Skeletal muscle satellite cell (primary cell): ENCODE measurements at regions not wholly inside any gene's neighbourhood (a gene's known extent, or its start where the extent isn't known, plus 50 kb on each side); places are given as distances from the start of the nearest gene placed in this dataset.
"Not testable (repeated sequence)": the region's sequence is repeated elsewhere in the genome, so short reads cannot be mapped to it uniquely, and the experiment has no call there.

Experiments
- H3K27me3 ChIP-seq: 2 replicates; pipeline ENCODE4 v1.7.0; 2013; ENCODE audit warnings: low read length; ENCODE audit not compliant: control insufficient read depth, insufficient read depth
- H3K36me3 ChIP-seq: 2 replicates; pipeline ENCODE4 v1.7.0; 2013; ENCODE audit warnings: mild to moderate bottlenecking, control low read depth, low read length; ENCODE audit not compliant: insufficient read depth
- H3K4me1 ChIP-seq: 2 replicates; pipeline ENCODE4 v1.7.0; 2013; ENCODE audit warnings: low read length; ENCODE audit not compliant: control insufficient read depth, insufficient read depth
- H3K4me2 ChIP-seq: 2 replicates; pipeline ENCODE4 v1.7.0; 2013; ENCODE audit warnings: mild to moderate bottlenecking, low read length
- H3K4me3 ChIP-seq: 2 replicates; pipeline ENCODE4 v1.7.0; 2013; ENCODE audit warnings: low read length
- H3K9ac ChIP-seq: 2 replicates; pipeline ENCODE4 v1.7.0; 2013; ENCODE audit warnings: mild to moderate bottlenecking, low read depth, low read length, moderate library complexity
- H3K9me3 ChIP-seq: replicated peaks from 2 replicates; pipeline ENCODE4 v1.7.0; 2013; ENCODE audit warnings: mild to moderate bottlenecking, control low read depth, low read length

DNA sequence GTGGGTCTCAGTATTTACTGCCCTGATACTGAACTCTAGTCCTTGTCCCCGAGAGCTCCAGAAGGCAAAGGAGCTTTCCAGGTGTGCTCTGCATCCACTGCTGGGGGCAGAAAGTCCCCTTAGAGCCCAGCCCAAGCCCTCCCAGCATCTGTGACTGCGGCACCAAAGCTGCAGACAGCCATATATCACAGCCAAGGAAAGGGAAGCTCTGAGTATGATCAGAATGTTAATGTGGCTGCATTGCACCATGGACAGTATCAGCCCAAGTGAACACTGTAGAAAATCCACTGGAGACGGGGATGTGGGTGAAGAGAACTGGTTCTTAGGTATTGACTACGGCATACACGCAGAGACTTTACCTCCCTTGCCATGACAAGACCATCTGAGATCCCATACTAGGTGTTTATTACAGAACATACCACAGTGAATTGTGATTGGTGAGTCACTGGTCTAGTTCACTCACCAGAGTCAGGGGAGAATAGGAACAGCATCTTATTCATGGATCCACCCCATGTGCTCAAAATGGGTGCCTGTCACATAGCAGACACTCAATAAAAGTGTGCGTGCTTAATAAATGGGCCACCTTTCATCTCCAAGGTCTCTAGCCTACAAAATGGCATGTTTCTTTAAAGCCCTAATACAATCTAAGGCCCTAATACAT lies 170.3 kb downstream of the HHIPL2 start:
- Histone ChIP-seq H3K9ac (no peak overlapping the region), H3K4me1 (peaks cover 31% of the 10 kb centered on the region), H3K36me3 (no peaks in the 10 kb centered on the region), H3K4me2 (no peak overlapping the region), H3K27me3 (no peaks in the 10 kb centered on the region), H3K4me3 (no peak overlapping the region), H3K9me3 (no peaks in the 10 kb centered on the region)

DNA sequence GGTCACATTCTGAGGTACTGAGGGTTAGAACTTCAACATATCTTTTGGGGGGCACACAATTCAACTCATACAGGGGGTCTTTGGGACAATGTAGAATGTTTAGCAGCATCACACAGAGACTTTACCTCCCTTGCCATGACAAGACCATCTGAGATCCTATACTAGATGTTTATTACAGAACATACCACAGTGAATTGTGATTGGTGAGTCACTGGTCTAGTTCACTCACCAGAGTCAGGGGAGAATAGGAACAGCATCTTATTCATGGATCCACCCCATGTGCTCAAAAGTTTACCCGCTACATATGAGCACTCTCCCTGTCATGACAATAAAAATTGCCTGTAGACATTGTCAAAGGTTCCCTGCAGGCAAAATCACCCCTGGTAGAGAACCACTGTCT lies 171.1 kb downstream of the HHIPL2 start:
- H3K27me3 ChIP-seq, H3K4me3 ChIP-seq, H3K36me3 ChIP-seq, H3K9ac ChIP-seq, H3K9me3 ChIP-seq, H3K4me2 ChIP-seq: not testable (repeated sequence)
- H3K4me1 ChIP-seq, result peaks cover 35% of the 10 kb centered on the region

DNA sequence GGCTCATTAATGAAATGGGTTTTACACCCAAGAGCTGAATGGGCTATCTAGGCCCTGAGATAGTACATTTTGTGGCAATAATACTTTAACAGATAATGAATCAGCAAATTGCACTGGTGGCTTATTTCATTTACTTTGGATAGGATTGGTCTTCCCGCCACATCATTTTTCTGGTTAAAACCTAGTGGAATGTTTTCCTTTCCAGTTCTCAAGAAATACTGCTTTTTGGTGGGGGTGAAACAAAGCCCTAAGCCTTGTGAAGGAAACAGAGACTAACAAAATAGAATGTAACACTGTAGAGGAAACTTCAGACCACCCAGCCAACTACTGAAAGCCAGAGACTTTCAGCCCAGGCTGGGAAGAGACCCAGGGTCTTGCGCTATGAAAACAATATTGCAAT lies 172.2 kb downstream of the HHIPL2 start:
- H3K4me2 ChIP-seq, result no peak overlapping the region
- H3K9me3 ChIP-seq, result no peaks in the 10 kb centered on the region
- H3K4me1 ChIP-seq, result peaks cover 44% of the 10 kb centered on the region
- H3K27me3 ChIP-seq, result no peaks in the 10 kb centered on the region
- peak overlapping the region; percentile 22 for H3K9ac ChIP-seq
- H3K36me3 ChIP-seq, result no peaks in the 10 kb centered on the region
- H3K4me3 ChIP-seq, result no peak overlapping the region

DNA sequence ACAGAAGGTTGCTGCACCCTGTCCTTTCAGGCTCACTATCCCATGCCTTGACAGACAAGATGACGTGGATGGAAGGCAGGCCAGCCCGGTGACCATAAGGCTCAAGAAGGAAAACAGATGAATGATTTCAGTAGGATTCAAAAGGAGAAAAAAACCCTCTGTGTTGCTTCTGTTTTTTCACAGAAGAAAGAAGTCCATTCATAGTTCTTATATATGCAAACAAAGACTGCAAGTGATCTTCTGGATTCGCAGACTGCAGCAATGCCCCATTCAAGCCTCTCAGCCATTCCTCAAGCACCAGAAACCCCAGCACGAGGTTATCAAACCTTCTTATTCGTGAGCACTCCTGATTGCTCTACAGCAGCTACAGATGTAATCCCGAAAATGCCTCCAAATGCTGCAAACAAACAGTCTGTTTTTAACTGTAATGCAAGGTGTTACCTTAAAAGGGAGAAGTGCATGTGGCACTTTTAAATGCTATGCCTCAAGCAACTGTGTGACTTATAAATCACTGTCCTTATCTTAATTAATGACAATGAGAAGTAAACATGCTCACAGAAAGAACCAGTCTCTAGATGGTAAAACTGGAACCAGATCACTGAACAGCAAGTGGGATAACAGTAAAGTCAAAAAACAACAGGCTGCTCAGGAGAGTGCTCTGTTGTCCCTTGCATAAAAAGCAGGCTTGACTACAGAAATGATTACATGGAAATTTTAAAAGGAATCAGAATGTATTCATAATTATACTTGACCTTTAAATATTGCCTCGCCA lies 173.9 kb downstream of the HHIPL2 start:
- H3K36me3 ChIP-seq, result no peaks in the 10 kb centered on the region
- no peak overlapping the region for H3K9ac ChIP-seq
- no peaks in the 10 kb centered on the region for H3K27me3 ChIP-seq
- H3K4me3 ChIP-seq, result no peak overlapping the region
- H3K4me1 ChIP-seq, result peaks cover 58% of the 10 kb centered on the region
- no peaks in the 10 kb centered on the region for H3K9me3 ChIP-seq
- H3K4me2 ChIP-seq, result no peak overlapping the region

DNA sequence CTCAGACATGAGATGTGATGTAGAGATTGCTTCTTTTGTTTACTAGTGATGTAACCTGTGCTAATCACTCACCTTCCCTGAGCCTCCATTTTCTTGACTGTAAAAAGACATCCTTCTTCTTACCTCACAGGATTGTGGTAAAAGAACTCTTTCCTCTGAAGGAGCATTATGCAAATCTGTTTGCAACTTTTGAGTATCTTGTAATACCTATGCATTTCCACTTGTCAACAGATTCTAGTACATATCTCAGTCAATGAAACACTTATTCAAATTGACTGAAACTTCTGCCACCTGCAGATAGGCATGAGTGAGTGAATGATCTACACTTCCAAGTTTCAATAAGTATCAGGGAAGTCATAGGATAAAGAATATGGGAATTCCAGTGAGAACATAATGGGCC lies 174.7 kb downstream of the HHIPL2 start:
- Histone ChIP-seq H3K27me3 (no peaks in the 10 kb centered on the region), H3K36me3 (no peaks in the 10 kb centered on the region), H3K4me2 (no peak overlapping the region), H3K9me3 (no peaks in the 10 kb centered on the region), H3K9ac (no peak overlapping the region), H3K4me3 (no peak overlapping the region), H3K4me1 (peaks cover 58% of the 10 kb centered on the region)

DNA sequence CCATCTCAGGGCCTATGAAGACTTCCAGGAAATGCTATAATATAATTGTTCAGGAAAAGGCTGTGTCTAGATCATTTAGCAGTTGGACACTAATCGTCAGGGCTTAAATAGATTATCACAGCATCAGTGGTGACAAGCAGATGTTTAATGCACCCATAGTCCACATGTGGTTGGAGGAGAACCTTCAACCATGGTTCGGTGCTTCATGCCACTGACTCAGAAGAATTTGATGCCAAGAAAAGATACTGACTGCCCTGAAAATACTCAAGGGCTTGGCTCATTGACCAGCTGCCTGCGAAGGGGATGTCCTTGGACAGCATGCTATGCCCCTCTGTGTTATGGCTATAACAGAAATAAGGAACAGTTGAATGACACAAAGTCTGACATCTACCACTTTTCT lies 175.7 kb downstream of the HHIPL2 start:
- Histone ChIP-seq H3K4me3 (peak overlapping the region; percentile 16), H3K9ac (peak overlapping the region; percentile 82), H3K4me1 (peaks cover 55% of the 10 kb centered on the region), H3K27me3 (no peaks in the 10 kb centered on the region), H3K9me3 (no peaks in the 10 kb centered on the region), H3K36me3 (no peaks in the 10 kb centered on the region), H3K4me2 (peak overlapping the region; percentile 63)

DNA sequence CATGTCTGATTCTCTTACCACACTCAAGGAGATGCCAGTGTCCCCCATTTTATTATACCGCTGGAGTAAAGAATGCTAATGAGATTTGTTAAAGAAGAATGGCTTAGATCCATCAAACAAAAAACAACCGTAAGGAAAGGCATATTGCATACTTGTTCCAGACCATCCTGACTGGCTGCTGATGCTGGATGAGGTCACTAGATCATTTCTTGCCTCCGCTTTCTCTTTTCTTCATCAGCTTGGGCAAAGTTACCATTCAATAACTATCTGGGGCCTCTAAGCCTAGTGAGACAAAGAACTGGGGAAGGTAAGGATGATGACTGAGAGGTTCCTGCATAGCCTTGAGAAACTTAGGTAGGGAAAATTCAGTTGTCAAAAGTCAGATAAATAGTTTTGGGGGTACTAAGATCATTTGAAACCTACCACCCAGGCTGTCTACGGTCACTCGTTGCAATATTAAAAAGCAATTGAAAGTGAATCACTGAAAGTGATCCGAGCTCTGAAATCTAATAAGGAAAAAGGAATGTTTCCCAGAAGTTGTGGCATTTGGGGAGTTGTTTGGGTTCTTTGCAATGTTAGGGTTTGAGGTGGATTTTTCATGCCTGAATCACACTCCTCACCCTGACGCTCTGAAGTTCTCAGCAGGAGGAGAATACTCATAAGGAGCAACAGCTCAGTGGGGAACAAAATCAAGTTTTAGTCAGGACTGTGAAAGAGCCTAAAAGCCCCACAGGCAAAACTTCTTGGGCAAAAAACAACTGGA lies 176.8 kb downstream of the HHIPL2 start:
- H3K4me3 ChIP-seq, result peak overlapping the region; percentile 39

DNA sequence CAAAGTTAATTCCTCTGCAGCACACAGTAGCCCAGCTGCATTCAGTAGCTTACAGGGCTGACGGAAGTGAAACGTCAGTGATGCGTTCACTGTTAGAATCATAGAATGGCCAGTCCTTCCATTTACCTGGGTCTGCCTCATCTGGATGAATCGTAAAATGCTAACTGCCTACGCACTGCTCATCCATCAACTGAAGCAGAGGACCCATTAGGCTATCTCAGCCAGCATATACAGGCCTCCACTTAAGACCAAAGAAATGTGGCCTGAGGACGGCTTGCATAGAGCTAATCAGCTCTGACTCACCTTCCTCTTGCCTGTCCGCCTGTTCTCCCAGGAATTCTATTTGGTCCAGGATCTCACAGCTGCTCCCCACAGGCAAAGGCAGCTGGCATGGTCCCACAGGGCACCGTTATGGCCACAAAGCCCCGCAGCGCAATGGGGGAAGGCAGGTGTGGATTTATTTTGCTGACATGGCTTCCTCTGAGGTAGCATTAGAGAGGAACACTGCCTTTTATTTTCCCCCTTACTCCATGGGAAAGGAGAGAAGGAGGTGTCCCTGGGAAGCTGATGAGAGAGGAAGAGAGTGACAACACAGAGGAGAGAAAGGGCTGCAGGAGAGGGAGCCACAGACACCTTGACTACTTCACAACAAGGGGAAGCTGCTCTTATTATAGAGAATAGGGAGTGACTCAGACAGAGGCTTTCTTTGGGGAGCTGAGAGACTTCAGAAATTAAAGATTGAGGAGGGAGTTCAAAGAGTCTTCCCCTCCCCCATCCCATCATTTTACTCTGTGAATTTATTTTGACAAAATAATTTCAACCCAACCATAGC lies 177.6 kb downstream of the HHIPL2 start:
- peak overlapping the region; percentile 75 for H3K9ac ChIP-seq
- H3K4me3 ChIP-seq, result peak overlapping the region; percentile 39

More for the DNA sequence above, 176.8 kb downstream of the HHIPL2 start:
- Histone ChIP-seq H3K36me3 (no peaks in the 10 kb centered on the region), H3K27me3 (no peaks in the 10 kb centered on the region), H3K4me2 (peak overlapping the region; percentile 67), H3K9me3 (no peaks in the 10 kb centered on the region), H3K4me1 (peaks cover 44% of the 10 kb centered on the region), H3K9ac (peak overlapping the region; percentile 82)

DNA sequence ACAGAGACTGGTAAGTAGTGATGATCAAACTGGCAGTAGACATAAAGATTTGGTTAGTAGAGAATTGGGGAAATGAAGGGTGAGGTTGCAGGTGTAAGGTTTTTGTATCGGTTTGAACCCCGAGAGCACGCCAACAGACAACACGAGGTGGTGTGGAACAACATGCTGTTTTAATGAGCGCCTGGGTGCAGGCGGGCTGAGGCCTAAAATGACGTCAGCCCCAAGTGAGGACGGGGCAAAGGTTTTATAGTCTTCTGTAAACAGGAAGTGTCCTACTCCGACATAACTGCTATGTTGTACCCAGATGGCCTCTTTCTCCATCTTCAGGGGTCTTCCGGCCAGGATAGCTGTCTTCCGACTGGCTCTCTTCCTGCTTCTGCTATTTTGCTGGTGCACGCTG lies 178.8 kb downstream of the HHIPL2 start:
- peaks cover 32% of the 10 kb centered on the region for H3K4me1 ChIP-seq
- H3K27me3 ChIP-seq, result no peaks in the 10 kb centered on the region
- no peaks in the 10 kb centered on the region for H3K9me3 ChIP-seq
- H3K4me3 ChIP-seq, result no peak overlapping the region
- no peaks in the 10 kb centered on the region for H3K36me3 ChIP-seq
- no peak overlapping the region for H3K4me2 ChIP-seq
- H3K9ac ChIP-seq, result no peak overlapping the region

More for the DNA sequence above, 177.6 kb downstream of the HHIPL2 start:
- peaks cover 36% of the 10 kb centered on the region for H3K4me1 ChIP-seq
- no peaks in the 10 kb centered on the region for H3K9me3 ChIP-seq
- no peaks in the 10 kb centered on the region for H3K36me3 ChIP-seq
- H3K4me2 ChIP-seq, result peak overlapping the region; percentile 67
- H3K27me3 ChIP-seq, result no peaks in the 10 kb centered on the region

DNA sequence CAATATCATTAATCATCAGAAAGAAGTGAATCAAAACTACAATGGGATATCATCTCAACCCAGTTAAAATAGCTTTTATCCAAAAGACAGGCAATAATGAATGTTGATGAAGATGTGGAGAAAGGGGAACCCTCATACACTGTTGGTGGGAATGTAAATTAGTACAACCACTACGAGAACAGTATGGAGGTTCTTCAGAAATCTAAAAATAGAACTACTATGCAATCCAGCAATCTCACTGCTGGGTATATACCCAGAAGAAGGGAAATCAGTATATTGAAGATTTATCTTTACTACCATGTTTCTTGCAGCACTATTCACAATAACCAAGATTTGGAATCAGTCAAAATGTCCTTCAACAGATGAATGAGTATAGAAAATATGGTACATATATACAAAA lies 189.8 kb downstream of the HHIPL2 start:
- Histone ChIP-seq H3K9me3 (no peaks in the 10 kb centered on the region), H3K4me3 (no peak overlapping the region), H3K36me3 (no peaks in the 10 kb centered on the region), H3K4me1 (no peaks in the 10 kb centered on the region), H3K9ac (no peak overlapping the region), H3K4me2 (no peak overlapping the region), H3K27me3 (no peaks in the 10 kb centered on the region)

DNA sequence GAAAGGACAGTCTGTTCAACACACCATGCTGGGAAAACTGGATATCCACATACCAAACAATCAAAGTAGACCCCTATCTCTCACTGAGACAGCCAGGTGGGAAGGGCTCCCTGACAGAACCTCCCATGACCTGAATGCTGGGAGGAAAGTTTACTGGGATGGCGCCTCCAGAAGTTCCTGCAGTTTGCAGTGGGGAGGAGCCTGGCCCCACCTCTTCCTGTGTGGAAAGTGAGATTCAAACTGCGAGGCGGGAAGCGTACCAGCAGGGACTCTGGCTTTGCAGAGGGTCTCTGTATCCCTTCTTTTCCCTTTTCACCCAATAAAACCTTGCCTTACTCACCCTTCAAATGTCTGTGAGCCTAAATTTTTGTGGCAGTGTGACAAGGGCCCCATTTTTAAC lies 190.7 kb downstream of the HHIPL2 start:
- H3K4me2 ChIP-seq, result no peak overlapping the region
- H3K9ac ChIP-seq, result no peak overlapping the region
- no peaks in the 10 kb centered on the region for H3K27me3 ChIP-seq
- no peaks in the 10 kb centered on the region for H3K9me3 ChIP-seq
- no peaks in the 10 kb centered on the region for H3K4me1 ChIP-seq
- H3K36me3 ChIP-seq, result no peaks in the 10 kb centered on the region
- H3K4me3 ChIP-seq, result no peak overlapping the region
